ENCODE measurements at regions not wholly inside any gene's neighbourhood (a gene's known extent, or its start where the extent isn't known, plus 50 kb on each side); places are given as distances from the start of the nearest gene placed in this dataset.

GRCh38 chr3:18648159-18648558 is 223.0 kb upstream of the SATB1 start:
- Histone ChIP-seq H3K9me3 (ENCODE audit: low read length) (no peaks in the 10 kb centered on the region), H3K9me2 (ENCODE audit: low read depth, low read length) (no peaks in the 10 kb centered on the region), H2AFZ (ENCODE audit: low read length) (no peak overlapping the region), H3K36me3 (ENCODE audit: insufficient read depth, low read length) (no peaks in the 10 kb centered on the region), H3K4me2 (ENCODE audit: low read length) (no peak overlapping the region), H3K27me3 (ENCODE audit: insufficient read depth, low read length) (no peaks in the 10 kb centered on the region), H3K27ac (ENCODE audit: low read depth, low read length, poor library complexity, severe bottlenecking) (no peak overlapping the region), H3K79me2 (ENCODE audit: insufficient read depth, low read length) (no peaks in the 10 kb centered on the region), H3K4me1 (ENCODE audit: insufficient read depth, low read length, severe bottlenecking) (no peaks in the 10 kb centered on the region), H4K20me1 (ENCODE audit: insufficient read depth, low read length) (no peaks in the 10 kb centered on the region), H3K4me3 (ENCODE audit: low read depth, low read length, poor library complexity, severe bottlenecking) (no peak overlapping the region), H3F3A (ENCODE audit: insufficient read depth, low read length) (no peaks in the 10 kb centered on the region), H3K9ac (ENCODE audit: low read length) (no peak overlapping the region)
- TF ChIP-seq, protein P1, sequence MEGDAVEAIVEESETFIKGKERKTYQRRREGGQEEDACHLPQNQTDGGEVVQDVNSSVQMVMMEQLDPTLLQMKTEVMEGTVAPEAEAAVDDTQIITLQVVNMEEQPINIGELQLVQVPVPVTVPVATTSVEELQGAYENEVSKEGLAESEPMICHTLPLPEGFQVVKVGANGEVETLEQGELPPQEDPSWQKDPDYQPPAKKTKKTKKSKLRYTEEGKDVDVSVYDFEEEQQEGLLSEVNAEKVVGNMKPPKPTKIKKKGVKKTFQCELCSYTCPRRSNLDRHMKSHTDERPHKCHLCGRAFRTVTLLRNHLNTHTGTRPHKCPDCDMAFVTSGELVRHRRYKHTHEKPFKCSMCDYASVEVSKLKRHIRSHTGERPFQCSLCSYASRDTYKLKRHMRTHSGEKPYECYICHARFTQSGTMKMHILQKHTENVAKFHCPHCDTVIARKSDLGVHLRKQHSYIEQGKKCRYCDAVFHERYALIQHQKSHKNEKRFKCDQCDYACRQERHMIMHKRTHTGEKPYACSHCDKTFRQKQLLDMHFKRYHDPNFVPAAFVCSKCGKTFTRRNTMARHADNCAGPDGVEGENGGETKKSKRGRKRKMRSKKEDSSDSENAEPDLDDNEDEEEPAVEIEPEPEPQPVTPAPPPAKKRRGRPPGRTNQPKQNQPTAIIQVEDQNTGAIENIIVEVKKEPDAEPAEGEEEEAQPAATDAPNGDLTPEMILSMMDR (IDR thresholded peaks at IDR 0.05; ENCODE audit: low read length) = no peak
- no peak for TF ChIP-seq EZH2 (IDR thresholded peaks at IDR 0.05; ENCODE audit: borderline replicate concordance, low read length)

DNA sequence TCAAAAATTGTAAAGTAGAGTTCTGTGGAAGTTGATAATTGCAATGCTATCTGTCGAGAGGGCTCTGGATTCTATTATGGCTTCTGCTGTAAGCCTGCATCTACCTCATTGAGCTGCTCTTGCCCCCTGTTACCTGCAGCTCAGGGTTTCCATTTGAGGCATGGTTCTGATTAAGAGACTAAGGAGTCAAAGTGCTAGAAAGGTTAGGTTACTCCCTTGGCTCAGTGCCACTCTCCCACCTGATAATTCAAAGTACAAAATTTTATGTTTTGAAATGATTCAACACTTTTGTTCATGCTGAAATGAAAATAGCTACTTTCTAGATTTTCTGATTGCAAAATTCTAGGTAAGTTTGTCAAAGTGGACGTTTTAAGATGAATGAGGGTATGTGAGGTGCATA is 220.5 kb upstream of the SATB1 start:
- no peaks in the 10 kb centered on the region for H4K20me1 ChIP-seq (ENCODE audit: insufficient read depth, low read length)
- no peak overlapping the region for H3K27ac ChIP-seq (ENCODE audit: low read depth, low read length, poor library complexity, severe bottlenecking)
- no peaks in the 10 kb centered on the region for H3F3A ChIP-seq (ENCODE audit: insufficient read depth, low read length)
- no peak overlapping the region for H2AFZ ChIP-seq (ENCODE audit: low read length)
- TF ChIP-seq EZH2 (IDR thresholded peaks at IDR 0.05; ENCODE audit: borderline replicate concordance, low read length) = no peak
- TF ChIP-seq, protein P1 (IDR thresholded peaks at IDR 0.05; ENCODE audit: low read length) = no peak
- H3K4me1 ChIP-seq (ENCODE audit: insufficient read depth, low read length, severe bottlenecking) = no peaks in the 10 kb centered on the region
- H3K9me2 ChIP-seq (ENCODE audit: low read depth, low read length) = no peaks in the 10 kb centered on the region
- no peak overlapping the region for H3K4me3 ChIP-seq (ENCODE audit: low read depth, low read length, poor library complexity, severe bottlenecking)
- no peaks in the 10 kb centered on the region for H3K36me3 ChIP-seq (ENCODE audit: insufficient read depth, low read length)
- no peaks in the 10 kb centered on the region for H3K9me3 ChIP-seq (ENCODE audit: low read length)
- no peaks in the 10 kb centered on the region for H3K79me2 ChIP-seq (ENCODE audit: insufficient read depth, low read length)
- H3K4me2 ChIP-seq (ENCODE audit: low read length) = no peak overlapping the region
- no peaks in the 10 kb centered on the region for H3K27me3 ChIP-seq (ENCODE audit: insufficient read depth, low read length)
- H3K9ac ChIP-seq (ENCODE audit: low read length) = no peak overlapping the region

- Histone ChIP-seq H3K9ac (ENCODE audit: low read length) (no peak overlapping the region), H3K79me2 (ENCODE audit: insufficient read depth, low read length) (no peaks in the 10 kb centered on the region), H3K4me2 (ENCODE audit: low read length) (no peak overlapping the region), H2AFZ (ENCODE audit: low read length) (no peak overlapping the region), H3K9me3 (ENCODE audit: low read length) (no peaks in the 10 kb centered on the region), H3K27me3 (ENCODE audit: insufficient read depth, low read length) (no peaks in the 10 kb centered on the region), H3F3A (ENCODE audit: insufficient read depth, low read length) (no peaks in the 10 kb centered on the region), H4K20me1 (ENCODE audit: insufficient read depth, low read length) (no peaks in the 10 kb centered on the region), H3K27ac (ENCODE audit: low read depth, low read length, poor library complexity, severe bottlenecking) (no peak overlapping the region), H3K9me2 (ENCODE audit: low read depth, low read length) (no peaks in the 10 kb centered on the region), H3K36me3 (ENCODE audit: insufficient read depth, low read length) (no peaks in the 10 kb centered on the region), H3K4me3 (ENCODE audit: low read depth, low read length, poor library complexity, severe bottlenecking) (no peak overlapping the region), H3K4me1 (ENCODE audit: insufficient read depth, low read length, severe bottlenecking) (no peaks in the 10 kb centered on the region)
- TF ChIP-seq EZH2 (IDR thresholded peaks at IDR 0.05; ENCODE audit: borderline replicate concordance, low read length) = no peak
- TF ChIP-seq, protein P1 (IDR thresholded peaks at IDR 0.05; ENCODE audit: low read length) = no peak
Measured at GRCh38 chr3:18643281-18643680, 218.1 kb upstream of the SATB1 start.
